ENCODE measurements at regions not wholly inside any gene's neighbourhood (a gene's known extent, or its start where the extent isn't known, plus 50 kb on each side); places are given as distances from the start of the nearest gene placed in this dataset.
"Not testable (repeated sequence)": the region's sequence is repeated elsewhere in the genome, so short reads cannot be mapped to it uniquely, and the experiment has no call there.

- H3K4me3 ChIP-seq (replicated peaks in 1 of 4; ENCODE audit: control extremely low read depth in 1 of 4, insufficient read depth in 1 of 4, low read depth in 3 of 4, low read length in 4 of 4), result no peak overlapping the region
- no peak overlapping the region for H3K4me2 ChIP-seq (ENCODE audit: extremely low read depth, insufficient read depth, low read length)
- H2AFZ ChIP-seq (ENCODE audit: low read length), result no peak overlapping the region
Observed at GRCh38 chr15:62649793-62650420, 392.6 kb upstream of the TPM1 start.

GRCh38 chr15:62653122-62653521 is 389.4 kb upstream of the TPM1 start:
- Histone ChIP-seq H3K9ac (ENCODE audit: insufficient read depth, low read length) (no peak overlapping the region), H3K4me1 (ENCODE audit: control insufficient read depth, extremely low read depth, insufficient read depth, low read length) (no peaks in the 10 kb centered on the region), H2AFZ (ENCODE audit: low read length) (no peak overlapping the region), H3K79me2 (ENCODE audit: control insufficient read depth, insufficient read depth, low read length) (no peaks in the 10 kb centered on the region), H3K27ac (ENCODE audit: insufficient read depth, low read length) (no peak overlapping the region), H3K9me3 (ENCODE audit: control insufficient read depth, insufficient read depth, low read depth, low read length) (no peaks in the 10 kb centered on the region), H3K36me3 (ENCODE audit: control insufficient read depth, insufficient read depth, low read length) (no peaks in the 10 kb centered on the region), H4K20me1 (ENCODE audit: control insufficient read depth, extremely low read depth, insufficient read depth, low read length) (no peaks in the 10 kb centered on the region), H3K4me3 (replicated peaks in 1 of 4; ENCODE audit: control extremely low read depth in 1 of 4, insufficient read depth in 1 of 4, low read depth in 3 of 4, low read length in 4 of 4) (no peak overlapping the region), H3K27me3 (ENCODE audit: control insufficient read depth, insufficient read depth, low read length) (no peaks in the 10 kb centered on the region), H3K4me2 (ENCODE audit: extremely low read depth, insufficient read depth, low read length) (no peak overlapping the region)
- TF ChIP-seq CTCF (conservative IDR thresholded peaks at IDR 0.05 in 1 of 2, IDR thresholded peaks at IDR 0.05 in 1 of 2; ENCODE audit: low read depth in 1 of 2, low read length in 2 of 2) (no peak), EZH2 (IDR thresholded peaks at IDR 0.05; ENCODE audit: low read length, missing control alignments) (no peak)
- DNase-seq (ENCODE audit: low read depth in 2 of 2), result no peak

More at GRCh38 chr15:62649793-62650420, 392.6 kb upstream of the TPM1 start:
- no peaks in the 10 kb centered on the region for H3K36me3 ChIP-seq (ENCODE audit: control insufficient read depth, insufficient read depth, low read length)
- no peaks in the 10 kb centered on the region for H3K27me3 ChIP-seq (ENCODE audit: control insufficient read depth, insufficient read depth, low read length)
- H3K9me3 ChIP-seq (ENCODE audit: control insufficient read depth, insufficient read depth, low read depth, low read length), result no peaks in the 10 kb centered on the region
- TF ChIP-seq CTCF (conservative IDR thresholded peaks at IDR 0.05 in 1 of 2, IDR thresholded peaks at IDR 0.05 in 1 of 2; ENCODE audit: low read depth in 1 of 2, low read length in 2 of 2), result no peak
- TF ChIP-seq EZH2 (IDR thresholded peaks at IDR 0.05; ENCODE audit: low read length, missing control alignments), result no peak
- no peaks in the 10 kb centered on the region for H3K4me1 ChIP-seq (ENCODE audit: control insufficient read depth, extremely low read depth, insufficient read depth, low read length)
- H3K27ac ChIP-seq (ENCODE audit: insufficient read depth, low read length), result no peak overlapping the region
- no peak overlapping the region for H3K9ac ChIP-seq (ENCODE audit: insufficient read depth, low read length)
- H3K79me2 ChIP-seq (ENCODE audit: control insufficient read depth, insufficient read depth, low read length), result no peaks in the 10 kb centered on the region
- no peaks in the 10 kb centered on the region for H4K20me1 ChIP-seq (ENCODE audit: control insufficient read depth, extremely low read depth, insufficient read depth, low read length)
- DNase-seq (ENCODE audit: low read depth in 2 of 2), result peak; percentile 21 to 72

- Histone ChIP-seq H3K9me3 (ENCODE audit: control insufficient read depth, insufficient read depth, low read depth, low read length) (no peaks in the 10 kb centered on the region), H4K20me1 (ENCODE audit: control insufficient read depth, extremely low read depth, insufficient read depth, low read length) (no peaks in the 10 kb centered on the region), H3K9ac (ENCODE audit: insufficient read depth, low read length) (no peak overlapping the region), H3K36me3 (ENCODE audit: control insufficient read depth, insufficient read depth, low read length) (no peaks in the 10 kb centered on the region), H3K27me3 (ENCODE audit: control insufficient read depth, insufficient read depth, low read length) (no peaks in the 10 kb centered on the region), H2AFZ (ENCODE audit: low read length) (no peak overlapping the region), H3K79me2 (ENCODE audit: control insufficient read depth, insufficient read depth, low read length) (no peaks in the 10 kb centered on the region), H3K4me1 (ENCODE audit: control insufficient read depth, extremely low read depth, insufficient read depth, low read length) (no peaks in the 10 kb centered on the region), H3K4me3 (replicated peaks in 1 of 4; ENCODE audit: control extremely low read depth in 1 of 4, insufficient read depth in 1 of 4, low read depth in 3 of 4, low read length in 4 of 4) (no peak overlapping the region), H3K27ac (ENCODE audit: insufficient read depth, low read length) (no peak overlapping the region), H3K4me2 (ENCODE audit: extremely low read depth, insufficient read depth, low read length) (no peak overlapping the region)
- no peak for TF ChIP-seq CTCF (conservative IDR thresholded peaks at IDR 0.05 in 1 of 2, IDR thresholded peaks at IDR 0.05 in 1 of 2; ENCODE audit: low read depth in 1 of 2, low read length in 2 of 2)
- DNase-seq (ENCODE audit: low read depth in 2 of 2), result no peak
Observed at GRCh38 chr15:62656071-62656470, 386.5 kb upstream of the TPM1 start.

- H3K9ac ChIP-seq (ENCODE audit: insufficient read depth, low read length); DNase-seq (ENCODE audit: low read depth in 2 of 2); H3K79me2 ChIP-seq (ENCODE audit: control insufficient read depth, insufficient read depth, low read length); H3K4me3 ChIP-seq (replicated peaks in 1 of 4; ENCODE audit: control extremely low read depth in 1 of 4, insufficient read depth in 1 of 4, low read depth in 3 of 4, low read length in 4 of 4); H3K4me2 ChIP-seq (ENCODE audit: extremely low read depth, insufficient read depth, low read length); H3K9me3 ChIP-seq (ENCODE audit: control insufficient read depth, insufficient read depth, low read depth, low read length); H3K27ac ChIP-seq (ENCODE audit: insufficient read depth, low read length); H4K20me1 ChIP-seq (ENCODE audit: control insufficient read depth, extremely low read depth, insufficient read depth, low read length); H2AFZ ChIP-seq (ENCODE audit: low read length); H3K4me1 ChIP-seq (ENCODE audit: control insufficient read depth, extremely low read depth, insufficient read depth, low read length); H3K36me3 ChIP-seq (ENCODE audit: control insufficient read depth, insufficient read depth, low read length); H3K27me3 ChIP-seq (ENCODE audit: control insufficient read depth, insufficient read depth, low read length): not testable (repeated sequence)
Observed at GRCh38 chr15:62657501-62657900, 385.0 kb upstream of the TPM1 start.

All from fibroblast of lung (primary cell).